Ovary (tissue), 3 donors: ENCODE measurements at regions not wholly inside any gene's neighbourhood (a gene's known extent, or its start where the extent isn't known, plus 50 kb on each side); places are given as distances from the start of the nearest gene placed in this dataset.

ENCODE experiments used
- EP300 ChIP-seq: sonication (generic); formaldehyde crosslinking; IDR thresholded peaks from one replicate; pipeline ENCODE4 v1.6.1; 2017; ENCODE audit warnings: antibody characterized with exemption
- POLR2A ChIP-seq: fragments of 450-650 bp; IDR thresholded peaks from one replicate; pipeline ENCODE4 v1.6.1; 2017; ENCODE audit warnings: antibody characterized with exemption, mild to moderate bottlenecking, moderate library complexity
- TF ChIP-seq, protein P1 (sequence below), 3 donors: fragments of 450-650 bp in 2 of 3; fragments of 200-600 bp in 1 of 3; IDR thresholded peaks; one replicate each; pipeline versions ENCODE4 v1.5.1 to v1.8.0; 2016 to 2022; ENCODE audit warnings: antibody characterized with exemption in 3 of 3, mild to moderate bottlenecking in 1 of 3
- donor health status: DM: no; HTN: no; CAD: no.

DNA sequence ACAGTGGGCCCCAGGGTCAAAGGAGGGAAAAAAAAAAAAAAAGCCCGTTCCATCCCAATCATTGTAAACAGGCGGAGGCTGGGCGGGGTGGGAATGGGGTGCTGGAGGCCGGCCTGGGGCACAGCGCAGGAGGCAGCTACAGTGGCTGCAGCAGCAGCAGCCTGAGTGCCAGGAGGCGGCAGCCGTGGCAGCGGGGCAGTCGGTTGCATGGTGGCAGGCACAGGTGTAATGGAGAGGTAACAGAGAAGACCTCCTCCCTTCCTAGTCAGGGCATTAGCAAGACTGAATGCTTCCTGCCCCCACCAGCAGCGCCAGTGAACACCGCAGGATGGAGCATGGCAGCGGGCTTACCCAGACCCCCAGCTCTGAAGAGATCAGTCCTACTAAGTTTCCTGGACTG is 279.1 kb upstream of the TTC14 start:
- TF ChIP-seq, protein P1, sequence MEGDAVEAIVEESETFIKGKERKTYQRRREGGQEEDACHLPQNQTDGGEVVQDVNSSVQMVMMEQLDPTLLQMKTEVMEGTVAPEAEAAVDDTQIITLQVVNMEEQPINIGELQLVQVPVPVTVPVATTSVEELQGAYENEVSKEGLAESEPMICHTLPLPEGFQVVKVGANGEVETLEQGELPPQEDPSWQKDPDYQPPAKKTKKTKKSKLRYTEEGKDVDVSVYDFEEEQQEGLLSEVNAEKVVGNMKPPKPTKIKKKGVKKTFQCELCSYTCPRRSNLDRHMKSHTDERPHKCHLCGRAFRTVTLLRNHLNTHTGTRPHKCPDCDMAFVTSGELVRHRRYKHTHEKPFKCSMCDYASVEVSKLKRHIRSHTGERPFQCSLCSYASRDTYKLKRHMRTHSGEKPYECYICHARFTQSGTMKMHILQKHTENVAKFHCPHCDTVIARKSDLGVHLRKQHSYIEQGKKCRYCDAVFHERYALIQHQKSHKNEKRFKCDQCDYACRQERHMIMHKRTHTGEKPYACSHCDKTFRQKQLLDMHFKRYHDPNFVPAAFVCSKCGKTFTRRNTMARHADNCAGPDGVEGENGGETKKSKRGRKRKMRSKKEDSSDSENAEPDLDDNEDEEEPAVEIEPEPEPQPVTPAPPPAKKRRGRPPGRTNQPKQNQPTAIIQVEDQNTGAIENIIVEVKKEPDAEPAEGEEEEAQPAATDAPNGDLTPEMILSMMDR (IDR thresholded peaks at IDR 0.05): no peak
- no peak for TF ChIP-seq POLR2A
- TF ChIP-seq EP300: no peak
